GM18870 (cell line): ENCODE measurements at regions not wholly inside any gene's neighbourhood (a gene's known extent, or its start where the extent isn't known, plus 50 kb on each side); places are given as distances from the start of the nearest gene placed in this dataset.
"Not testable (repeated sequence)": the region's sequence is repeated elsewhere in the genome, so short reads cannot be mapped to it uniquely, and the experiment has no call there.

ENCODE experiments used
- ATAC-seq: cut with Tn5 transposase; IDR thresholded peaks from one replicate; pipeline ENCODE4 v1.9.1; 2021; ENCODE audit warnings: moderate library complexity; ENCODE audit not compliant: unreplicated experiment

DNA sequence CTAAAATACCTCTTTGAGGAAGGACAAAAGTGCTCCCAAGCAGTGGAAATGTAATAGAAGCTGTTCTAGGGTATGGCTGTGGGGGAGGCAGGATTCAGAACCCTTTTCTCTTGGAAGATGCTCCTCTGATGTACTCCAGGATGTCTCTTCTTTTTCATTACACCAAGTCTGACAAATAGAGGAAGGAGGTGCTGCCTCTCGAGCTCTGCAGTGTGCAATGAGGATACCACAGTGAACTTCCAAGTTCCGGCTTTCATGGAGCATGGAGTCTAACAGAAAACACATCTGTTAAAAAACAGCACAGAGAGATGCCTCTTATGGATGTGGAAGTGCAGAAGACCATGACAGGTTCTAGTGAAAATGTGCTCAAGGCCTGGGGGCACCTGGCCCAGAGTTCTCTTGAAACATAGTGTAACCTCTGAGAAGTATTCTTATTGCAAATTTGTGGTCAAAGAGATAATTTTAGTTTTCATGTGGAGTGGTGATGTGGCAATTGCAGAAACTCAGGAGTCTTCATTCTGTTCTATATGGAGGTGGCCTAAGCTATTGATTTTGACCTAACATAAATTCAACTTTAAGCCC is 362.0 kb upstream of the CITED2 start:
- ATAC-seq, result peak; percentile 84

- ATAC-seq, result no peak
Measured at GRCh38 chr6:139732451-139732850, 358.0 kb upstream of the CITED2 start.

- ATAC-seq, result no peak
Measured at GRCh38 chr6:139730340-139730974, 356.0 kb upstream of the CITED2 start.

- ATAC-seq, result no peak
Measured at GRCh38 chr6:139728876-139729427, 354.5 kb upstream of the CITED2 start.

DNA sequence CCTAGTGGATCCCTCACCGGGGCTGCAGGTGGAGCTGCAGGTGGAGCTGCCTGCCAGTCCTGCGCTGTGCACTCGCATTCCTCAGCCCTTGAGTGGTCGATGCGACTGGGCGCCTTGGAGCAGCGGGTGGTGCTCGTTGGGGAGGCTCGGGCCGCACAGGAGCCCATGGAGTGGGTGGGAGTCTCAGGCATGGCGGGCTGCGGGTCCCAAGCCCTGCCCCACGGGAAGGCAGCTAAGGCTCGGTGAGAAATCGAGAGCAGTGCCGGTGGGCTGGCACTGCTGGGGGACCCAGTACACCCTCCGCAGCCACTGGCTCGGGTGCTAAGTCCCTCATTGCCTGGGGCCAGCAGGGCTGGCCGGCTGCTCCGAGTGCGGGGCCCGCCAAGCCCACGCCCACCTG is 351.8 kb upstream of the CITED2 start:
- not testable (repeated sequence) for ATAC-seq

DNA sequence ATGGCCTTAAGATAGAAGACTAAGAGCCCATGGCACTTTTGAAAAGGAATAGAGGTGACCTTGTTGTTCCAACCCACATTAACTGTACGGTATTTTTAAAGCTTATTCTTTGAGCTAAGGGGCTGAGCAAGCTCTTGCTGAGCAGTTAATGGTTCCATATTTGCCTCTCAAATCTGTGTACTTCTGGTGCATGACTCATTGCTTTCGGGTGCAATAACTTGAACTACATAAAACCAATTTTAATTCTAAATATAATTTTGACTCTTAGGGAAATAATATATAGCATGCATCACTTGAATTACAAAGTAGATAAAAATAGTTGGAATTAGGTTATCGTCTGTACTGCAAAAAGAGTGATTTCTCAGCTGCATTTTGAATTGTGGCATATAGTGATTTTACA is 348.1 kb upstream of the CITED2 start:
- no peak for ATAC-seq

- no peak for ATAC-seq
Measured at GRCh38 chr6:139721954-139722353, 347.5 kb upstream of the CITED2 start.

- ATAC-seq, result no peak
Measured at GRCh38 chr6:139713900-139714506, 339.6 kb upstream of the CITED2 start.

- ATAC-seq, result no peak
Measured at GRCh38 chr6:139713424-139713823, 339.0 kb upstream of the CITED2 start.

DNA sequence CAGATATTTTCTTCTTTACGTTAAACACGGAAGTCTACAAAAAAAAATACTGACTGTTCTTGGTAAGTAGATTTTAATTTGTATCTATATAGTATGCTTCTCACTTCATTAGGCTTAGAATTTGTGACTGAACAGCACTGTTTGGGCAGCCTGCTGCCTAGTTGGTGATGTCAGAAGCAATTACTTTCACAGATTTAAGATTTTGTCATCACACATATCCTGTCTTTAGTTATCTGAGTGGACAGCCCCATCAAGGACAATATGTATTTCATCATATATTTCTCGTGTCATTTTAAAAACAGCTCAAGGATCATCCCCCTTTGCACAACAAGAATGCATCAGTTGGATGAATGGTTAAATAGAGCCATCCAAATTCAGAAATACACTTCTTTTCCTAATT is 338.4 kb upstream of the CITED2 start:
- ATAC-seq, result no peak

- no peak for ATAC-seq
Measured at GRCh38 chr6:139711804-139712585, 337.5 kb upstream of the CITED2 start.

- no peak for ATAC-seq
Measured at GRCh38 chr6:139710556-139710955, 336.1 kb upstream of the CITED2 start.

DNA sequence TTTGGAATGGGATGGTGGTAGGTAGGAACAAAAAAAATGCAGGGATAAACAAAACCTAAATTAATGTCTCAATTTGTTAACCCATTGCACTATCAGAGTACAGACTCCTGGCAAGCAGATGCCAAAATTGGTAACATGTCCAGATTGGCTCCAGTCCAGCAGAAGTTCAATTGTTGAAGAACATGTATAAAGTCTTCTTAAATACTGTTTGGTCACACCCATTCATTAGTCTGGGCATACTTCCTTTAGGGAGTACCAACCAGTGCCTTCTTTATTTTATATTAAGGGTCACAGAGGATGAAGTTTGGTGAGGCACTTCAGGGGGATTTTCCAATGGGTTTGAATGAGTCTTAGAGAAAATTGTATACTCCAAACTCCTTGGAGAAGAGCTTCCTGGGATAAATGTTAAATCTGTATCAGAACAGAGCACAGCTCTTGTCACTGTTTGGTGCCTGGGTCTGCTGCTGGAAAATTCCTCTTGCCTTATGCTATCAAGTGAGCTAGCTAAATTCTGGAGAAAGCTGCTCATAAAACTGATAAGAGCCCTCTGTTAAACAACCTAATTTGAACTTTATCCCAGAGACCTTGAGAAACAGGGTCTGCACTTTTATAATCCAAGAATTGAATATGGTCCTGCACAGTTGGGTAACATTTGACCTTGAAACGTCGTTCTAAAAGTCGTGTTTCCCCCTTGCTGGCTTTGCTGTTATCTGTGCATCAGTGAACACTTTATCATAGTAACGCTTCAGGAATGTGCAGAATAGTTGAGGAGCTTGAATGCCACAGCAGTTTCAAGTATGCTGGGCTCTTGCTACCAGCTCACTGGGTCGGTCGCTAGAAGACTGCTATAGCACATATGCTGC is 334.1 kb upstream of the CITED2 start:
- ATAC-seq, result no peak

DNA sequence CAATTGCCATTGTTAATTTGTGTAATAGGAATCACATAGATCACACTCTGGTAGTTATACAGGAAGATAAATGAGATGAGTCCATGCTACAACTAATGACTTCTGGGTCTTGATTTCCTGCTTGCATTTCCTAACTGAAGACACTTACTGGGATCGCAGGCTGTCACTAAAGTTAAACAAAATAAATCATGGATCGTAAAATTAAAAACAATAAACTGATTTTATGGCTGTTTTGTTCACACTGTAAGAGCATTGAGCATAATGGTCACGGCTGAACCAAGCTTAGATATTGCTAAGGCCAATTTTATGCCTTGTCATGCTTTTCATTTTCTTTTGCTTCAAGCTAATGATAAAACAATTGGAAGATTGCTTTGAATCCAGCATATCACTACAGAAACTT is 332.5 kb upstream of the CITED2 start:
- no peak for ATAC-seq

DNA sequence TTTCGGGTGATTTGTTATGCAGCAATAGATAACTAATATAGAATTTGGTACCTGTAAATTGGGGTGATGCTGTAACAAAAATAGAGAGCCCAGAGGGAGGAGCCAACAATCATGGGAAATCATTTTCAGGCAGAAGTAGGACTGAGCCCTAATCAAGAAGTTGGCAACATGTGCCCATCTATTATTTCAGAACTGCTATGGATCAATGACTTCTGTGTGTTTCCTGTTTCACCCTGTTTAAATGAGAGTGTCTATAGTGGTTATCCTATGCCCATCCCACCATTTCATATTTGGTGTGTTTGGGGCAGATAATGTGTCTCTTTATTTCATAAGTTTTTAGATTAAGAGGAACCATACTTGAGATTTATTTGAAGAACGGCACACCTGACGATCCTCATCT is 330.8 kb upstream of the CITED2 start:
- ATAC-seq, result no peak

DNA sequence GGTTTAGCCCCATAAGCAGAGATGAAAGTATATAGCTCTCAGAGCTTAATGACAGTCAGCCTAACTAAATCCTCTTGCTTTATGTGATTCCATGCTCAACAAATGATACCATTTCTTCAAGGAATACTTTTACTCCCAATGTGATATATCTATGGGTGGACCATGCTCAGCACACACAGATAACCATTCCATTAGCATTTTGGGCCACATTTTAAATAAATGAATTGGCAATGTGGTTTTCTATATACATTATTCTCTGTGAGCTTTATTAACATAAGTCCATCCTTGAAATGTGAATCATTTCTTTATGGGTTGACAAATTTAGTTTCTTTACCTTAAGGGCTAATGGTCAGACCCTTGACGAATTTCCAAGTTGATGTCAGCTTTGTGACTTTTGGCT is 329.3 kb upstream of the CITED2 start:
- ATAC-seq, result no peak

DNA sequence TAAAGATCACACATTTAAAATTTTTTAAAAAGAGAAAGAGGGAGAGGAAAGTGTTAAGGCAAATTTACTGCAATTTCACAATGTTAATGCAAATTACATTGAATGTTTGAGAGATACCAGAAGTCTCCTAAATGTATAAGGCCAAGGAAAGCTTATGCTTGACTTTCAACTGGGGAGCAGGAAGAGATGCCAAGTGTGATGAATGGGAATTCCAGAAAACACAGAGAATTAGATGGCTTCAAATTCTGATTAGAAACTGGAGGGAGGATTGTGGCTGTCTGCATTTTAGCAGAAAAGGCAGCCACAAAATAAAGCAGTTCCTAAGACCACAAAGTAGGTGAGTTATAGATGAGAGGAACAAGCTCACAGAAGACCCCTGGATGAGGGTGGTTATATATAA is 328.3 kb upstream of the CITED2 start:
- ATAC-seq, result no peak

DNA sequence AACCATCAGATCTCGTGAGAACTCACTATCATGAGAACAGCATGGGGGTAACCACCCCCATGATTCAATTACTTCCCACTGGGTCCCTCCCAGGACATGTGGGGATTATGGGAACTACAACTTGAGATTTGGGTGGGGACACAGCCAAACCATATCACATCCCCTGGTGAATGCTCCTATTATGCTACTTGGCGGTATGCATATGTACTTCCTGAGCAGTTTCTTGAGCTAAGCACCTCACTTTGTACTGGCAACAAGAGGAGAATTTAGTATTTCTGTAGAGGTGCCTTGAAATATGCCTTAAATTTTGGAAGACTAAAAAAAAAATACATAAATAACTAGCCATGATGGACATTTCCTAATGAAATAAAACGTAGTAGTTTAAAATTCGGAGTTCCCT is 327.2 kb upstream of the CITED2 start:
- ATAC-seq, result no peak

DNA sequence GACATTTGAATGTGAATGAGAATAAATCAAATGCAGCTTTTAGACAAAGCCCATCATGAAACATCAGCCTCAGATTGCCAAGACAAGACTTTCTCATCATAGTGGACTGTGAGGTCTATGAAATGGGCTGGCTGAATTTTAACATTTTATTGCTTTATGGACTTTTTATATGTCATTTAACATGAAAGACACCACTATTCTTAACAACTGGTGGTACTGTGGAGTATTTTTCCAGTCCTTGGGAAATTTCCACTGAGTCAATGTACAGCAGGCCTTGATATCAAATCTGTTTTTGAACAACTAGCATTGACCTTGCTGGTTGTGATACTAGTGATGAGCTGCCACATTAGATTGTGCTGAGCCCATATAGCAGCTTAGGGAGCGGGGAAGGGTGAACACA is 326.6 kb upstream of the CITED2 start:
- no peak for ATAC-seq

DNA sequence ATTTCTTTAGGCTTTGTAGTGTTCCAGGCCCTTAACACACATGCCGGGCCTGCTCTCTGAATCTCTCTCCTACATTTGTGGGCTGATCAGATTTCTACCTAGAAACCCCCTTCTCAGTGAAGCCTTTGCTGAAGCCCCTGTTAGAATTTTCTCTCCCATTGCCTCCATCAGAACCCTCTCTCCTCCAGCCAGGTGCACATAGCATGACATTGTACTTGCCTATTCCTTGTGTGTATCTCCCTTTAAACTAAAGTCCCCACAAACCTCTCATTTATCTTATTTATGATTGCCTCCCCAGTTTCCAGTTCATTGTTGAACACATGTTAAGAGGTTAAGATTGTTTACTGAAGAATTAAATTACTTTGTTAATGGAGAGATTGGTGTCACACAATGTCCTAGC is 325.5 kb upstream of the CITED2 start:
- no peak for ATAC-seq

DNA sequence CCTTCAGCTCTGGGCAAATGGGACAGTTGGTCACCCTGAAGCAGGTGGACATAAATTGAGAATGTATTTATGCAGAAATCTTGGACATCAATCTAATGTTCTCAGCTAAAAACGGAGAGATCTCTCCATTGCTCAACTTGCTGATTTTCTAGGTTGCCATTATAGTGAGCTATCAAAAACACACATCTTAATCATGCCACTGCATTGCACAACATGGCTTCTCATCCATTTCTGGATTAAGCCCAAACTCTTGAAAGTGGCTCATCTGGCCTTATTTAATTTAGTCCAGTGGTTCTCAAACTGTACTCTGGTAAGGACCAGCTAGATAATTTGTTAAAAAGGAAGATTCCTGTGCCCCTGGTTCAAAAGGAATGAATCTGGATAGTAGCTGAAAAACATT is 324.9 kb upstream of the CITED2 start:
- no peak for ATAC-seq
